GM12891 (cell line): ENCODE measurements at regions not wholly inside any gene's neighbourhood (a gene's known extent, or its start where the extent isn't known, plus 50 kb on each side); places are given as distances from the start of the nearest gene placed in this dataset.

Experiments used
- DNase-seq: peaks from one replicate; pipeline ENCODE4 v3.0.0; 2011; ENCODE audit warnings: low spot score; ENCODE audit not compliant: insufficient read length
- FAIRE-seq: peaks from 2 replicates; lab custom pipeline; 2011; peaks lifted over from hg19 to GRCh38; lab: Jason Lieb, UNC
- PAX5 ChIP-seq: IDR thresholded peaks from 2 replicates; pipeline ENCODE4 v1.6.1; 2011; ENCODE audit warnings: low read length, moderate library complexity, mild to moderate bottlenecking; ENCODE audit not compliant: insufficient read depth, severe bottlenecking
- POLR2A ChIP-seq: IDR thresholded peaks from 2 replicates; pipeline ENCODE4 v1.6.1; 2011; ENCODE audit warnings: low read depth, low read length, control low read depth
- POLR2AphosphoS5 ChIP-seq: IDR thresholded peaks from 2 replicates; pipeline ENCODE4 v1.6.1; 2011; ENCODE audit warnings: low read depth, low read length, control low read depth
- POU2F2 ChIP-seq: IDR thresholded peaks from 2 replicates; pipeline ENCODE4 v1.6.1; 2011; ENCODE audit warnings: low read depth, mild to moderate bottlenecking, control low read depth, low read length, moderate library complexity
- SPI1 ChIP-seq: IDR thresholded peaks from 2 replicates; pipeline ENCODE4 v1.6.1; 2011; ENCODE audit warnings: low read depth, low read length, control low read depth
- TAF1 ChIP-seq: IDR thresholded peaks from 2 replicates; pipeline ENCODE4 v1.6.1; 2011; ENCODE audit warnings: low read depth, low read length, control low read depth

- TF ChIP-seq POLR2AphosphoS5 (no peak), POU2F2 (no peak), POLR2A (no peak), SPI1 (no peak), TAF1 (no peak), PAX5 (no peak)
- FAIRE-seq = peak; percentile 87
- peak; percentile 25 for DNase-seq
Observed at GRCh38 chr5:124796495-124796894, 50.1 kb upstream of the ZNF608 start.

- TF ChIP-seq PAX5 = no peak
- TF ChIP-seq POLR2A = no peak
- TF ChIP-seq POLR2AphosphoS5 = no peak
- TF ChIP-seq POU2F2 = no peak
- TF ChIP-seq TAF1 = no peak
- TF ChIP-seq SPI1 = no peak
- FAIRE-seq (no peak), DNase-seq (no peak)
Observed at GRCh38 chr5:124797665-124798087, 51.2 kb upstream of the ZNF608 start.

GRCh38 chr5:124798890-124799289 is 52.5 kb upstream of the ZNF608 start:
- DNase-seq (no peak), FAIRE-seq (no peak)
- TF ChIP-seq POLR2A = no peak
- no peak for TF ChIP-seq TAF1

- no peak for FAIRE-seq
- DNase-seq = no peak
- TF ChIP-seq TAF1 (no peak), POU2F2 (no peak), POLR2A (no peak), PAX5 (no peak), POLR2AphosphoS5 (no peak)
Observed at GRCh38 chr5:124801551-124801950, 55.1 kb upstream of the ZNF608 start.

GRCh38 chr5:124803617-124804323 is 57.3 kb upstream of the ZNF608 start:
- no peak for DNase-seq
- FAIRE-seq = no peak
- TF ChIP-seq POU2F2 = no peak
- TF ChIP-seq SPI1 = no peak
- TF ChIP-seq PAX5 = no peak
- no peak for TF ChIP-seq POLR2AphosphoS5
- TF ChIP-seq POLR2A = no peak
- no peak for TF ChIP-seq TAF1

- FAIRE-seq (no peak), DNase-seq (no peak)
- TF ChIP-seq POLR2AphosphoS5 = no peak
- no peak for TF ChIP-seq TAF1
- no peak for TF ChIP-seq PAX5
- TF ChIP-seq SPI1 = no peak
- TF ChIP-seq POU2F2 = no peak
- no peak for TF ChIP-seq POLR2A
Observed at GRCh38 chr5:124806026-124806372, 59.6 kb upstream of the ZNF608 start.

- no peak for TF ChIP-seq POLR2A
- no peak for TF ChIP-seq SPI1
- TF ChIP-seq PAX5 = no peak
- TF ChIP-seq POU2F2 = no peak
- no peak for TF ChIP-seq TAF1
- TF ChIP-seq POLR2AphosphoS5 = no peak
- DNase-seq (no peak), FAIRE-seq (no peak)
Observed at GRCh38 chr5:124806373-124807077, 60.1 kb upstream of the ZNF608 start.

GRCh38 chr5:124808842-124809268 is 62.4 kb upstream of the ZNF608 start:
- FAIRE-seq (no peak), DNase-seq (no peak)
- no peak for TF ChIP-seq PAX5
- no peak for TF ChIP-seq POU2F2
- TF ChIP-seq POLR2AphosphoS5 = no peak
- no peak for TF ChIP-seq SPI1
- no peak for TF ChIP-seq TAF1
- TF ChIP-seq POLR2A = no peak

GRCh38 chr5:124810396-124811006 is 64.1 kb upstream of the ZNF608 start:
- FAIRE-seq (no peak), DNase-seq (no peak)
- TF ChIP-seq SPI1 (no peak), POLR2AphosphoS5 (no peak), POU2F2 (no peak), POLR2A (no peak), TAF1 (no peak), PAX5 (no peak)

GRCh38 chr5:124812771-124813358 is 66.4 kb upstream of the ZNF608 start:
- FAIRE-seq (no peak), DNase-seq (no peak)
- TF ChIP-seq SPI1 (no peak), POU2F2 (no peak), POLR2A (no peak), PAX5 (no peak), TAF1 (no peak), POLR2AphosphoS5 (no peak)
